Smooth muscle cell (in vitro differentiated cells): ENCODE measurements at regions not wholly inside any gene's neighbourhood (a gene's known extent, or its start where the extent isn't known, plus 50 kb on each side); places are given as distances from the start of the nearest gene placed in this dataset.

Experiments used
- DNase-seq: peaks from one replicate; lab custom pipeline; 2025; ENCODE audit not compliant: unreplicated experiment; lab: John Stamatoyannopoulos, UW
- H2AFZ ChIP-seq: fragments of 200-600 bp; sonication (generic); 2 replicates; pipeline ENCODE4 v1.6.0; 2016; ENCODE audit warnings: antibody characterized with exemption, low read depth, mild to moderate bottlenecking
- H3F3A ChIP-seq: fragments of 200-600 bp; sonication (generic); 2 replicates; pipeline ENCODE4 v1.6.0; 2017; ENCODE audit warnings: antibody characterized with exemption, low read depth
- H3K27ac ChIP-seq: fragments of 200-600 bp; sonication (generic); 2 replicates; pipeline ENCODE4 v1.5.1; 2016; ENCODE audit warnings: low read depth, mild to moderate bottlenecking
- H3K27me3 ChIP-seq: fragments of 200-600 bp; sonication (generic); 2 replicates; pipeline ENCODE4 v1.6.1; 2016; ENCODE audit warnings: low read depth, mild to moderate bottlenecking
- H3K36me3 ChIP-seq: fragments of 200-600 bp; sonication (generic); 2 replicates; pipeline ENCODE4 v1.5.1; 2016; ENCODE audit warnings: low read depth
- H3K4me1 ChIP-seq: fragments of 200-600 bp; sonication (generic); 2 replicates; pipeline ENCODE4 v1.5.1; 2016; ENCODE audit warnings: low read depth
- H3K4me2 ChIP-seq: fragments of 200-600 bp; sonication (generic); 2 replicates; pipeline ENCODE4 v1.6.0; 2016; ENCODE audit warnings: mild to moderate bottlenecking
- H3K4me3 ChIP-seq: fragments of 200-600 bp; sonication (generic); 2 replicates; pipeline ENCODE4 v1.5.1; 2016; ENCODE audit warnings: mild to moderate bottlenecking
- H3K79me2 ChIP-seq: fragments of 200-600 bp; sonication (generic); 2 replicates; pipeline ENCODE4 v1.6.0; 2016; ENCODE audit warnings: low read depth, mild to moderate bottlenecking
- H3K9ac ChIP-seq: fragments of 200-600 bp; sonication (generic); 2 replicates; pipeline ENCODE4 v1.6.0; 2016; ENCODE audit warnings: low read depth
- H3K9me3 ChIP-seq: fragments of 200-600 bp; sonication (generic); replicated peaks from 2 replicates; pipeline ENCODE4 v1.5.1; 2016; ENCODE audit warnings: low read depth
- H4K20me1 ChIP-seq: fragments of 200-600 bp; sonication (generic); 2 replicates; pipeline ENCODE4 v1.6.0; 2016; ENCODE audit warnings: low read depth
- WGBS: methylation state at CpG from one replicate; pipeline ENCODE4 v1.1.7; 2016; ENCODE audit warnings: low lambda C conversion rate; 5-methylcytosine and 5-hydroxymethylcytosine counted together
- TF ChIP-seq, protein P1 (sequence below): fragments of 200-600 bp; sonication (generic); IDR thresholded peaks from 2 replicates; pipeline ENCODE4 v1.5.1; 2017; ENCODE audit warnings: borderline replicate concordance, mild to moderate bottlenecking, antibody characterized with exemption; ENCODE audit not compliant: insufficient read depth, poor library complexity, severe bottlenecking

DNA sequence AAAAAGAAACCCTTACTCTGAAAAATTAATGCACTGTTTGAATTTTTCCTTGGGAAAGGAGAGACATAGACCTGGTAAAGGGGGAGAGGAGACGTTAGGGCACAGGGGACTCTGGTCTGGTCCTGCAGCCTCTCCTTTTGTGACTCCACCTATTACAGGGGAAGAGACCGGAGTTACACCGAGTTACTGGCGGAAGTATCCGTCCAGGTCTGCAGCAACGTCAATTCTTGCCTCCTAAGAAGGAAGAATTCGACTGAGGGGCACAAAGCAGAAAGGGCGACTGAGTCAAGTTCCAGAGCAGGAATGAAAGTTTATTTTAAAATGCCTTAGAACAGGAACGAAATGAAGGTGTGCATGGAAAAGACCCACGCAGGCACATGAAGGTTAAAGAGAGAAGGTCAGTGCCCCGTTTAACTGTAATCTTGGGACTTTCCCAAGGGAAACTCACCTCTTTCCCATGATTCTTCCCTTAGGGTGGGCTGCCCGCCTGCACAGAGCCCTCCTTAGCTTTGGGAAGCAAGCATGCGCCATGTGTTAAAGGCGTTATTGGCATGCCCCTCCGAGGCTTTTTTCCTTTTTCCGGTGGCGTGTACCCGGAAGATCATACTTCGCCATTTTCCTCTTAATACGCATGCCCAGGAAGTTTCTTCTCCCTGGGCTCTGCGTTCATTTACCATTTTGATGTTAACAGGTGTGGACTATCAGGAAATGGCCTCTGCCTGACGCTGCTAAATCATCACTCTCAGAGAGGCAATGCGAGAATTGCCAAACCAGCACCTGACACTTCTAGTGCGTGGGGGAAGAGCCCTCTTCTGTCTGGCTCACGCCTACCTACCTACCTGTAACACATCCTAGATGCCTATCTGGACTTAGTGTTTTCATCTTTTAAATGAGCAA is 409.6 kb upstream of the PAPPA start:
- Histone ChIP-seq H3K9me3 (no peaks in the 10 kb centered on the region), H4K20me1 (no peaks in the 10 kb centered on the region), H3K9ac (no peak overlapping the region), H2AFZ (no peak overlapping the region), H3K36me3 (no peaks in the 10 kb centered on the region), H3K27me3 (no peaks in the 10 kb centered on the region), H3F3A (no peaks in the 10 kb centered on the region), H3K4me1 (no peaks in the 10 kb centered on the region), H3K79me2 (no peaks in the 10 kb centered on the region), H3K27ac (no peak overlapping the region), H3K4me3 (no peak overlapping the region), H3K4me2 (no peak overlapping the region)
- TF ChIP-seq, protein P1, sequence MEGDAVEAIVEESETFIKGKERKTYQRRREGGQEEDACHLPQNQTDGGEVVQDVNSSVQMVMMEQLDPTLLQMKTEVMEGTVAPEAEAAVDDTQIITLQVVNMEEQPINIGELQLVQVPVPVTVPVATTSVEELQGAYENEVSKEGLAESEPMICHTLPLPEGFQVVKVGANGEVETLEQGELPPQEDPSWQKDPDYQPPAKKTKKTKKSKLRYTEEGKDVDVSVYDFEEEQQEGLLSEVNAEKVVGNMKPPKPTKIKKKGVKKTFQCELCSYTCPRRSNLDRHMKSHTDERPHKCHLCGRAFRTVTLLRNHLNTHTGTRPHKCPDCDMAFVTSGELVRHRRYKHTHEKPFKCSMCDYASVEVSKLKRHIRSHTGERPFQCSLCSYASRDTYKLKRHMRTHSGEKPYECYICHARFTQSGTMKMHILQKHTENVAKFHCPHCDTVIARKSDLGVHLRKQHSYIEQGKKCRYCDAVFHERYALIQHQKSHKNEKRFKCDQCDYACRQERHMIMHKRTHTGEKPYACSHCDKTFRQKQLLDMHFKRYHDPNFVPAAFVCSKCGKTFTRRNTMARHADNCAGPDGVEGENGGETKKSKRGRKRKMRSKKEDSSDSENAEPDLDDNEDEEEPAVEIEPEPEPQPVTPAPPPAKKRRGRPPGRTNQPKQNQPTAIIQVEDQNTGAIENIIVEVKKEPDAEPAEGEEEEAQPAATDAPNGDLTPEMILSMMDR = no peak
- WGBS = 94% methylated on average over 24 of the region's 25 CpGs
- DNase-seq = no peak

DNA sequence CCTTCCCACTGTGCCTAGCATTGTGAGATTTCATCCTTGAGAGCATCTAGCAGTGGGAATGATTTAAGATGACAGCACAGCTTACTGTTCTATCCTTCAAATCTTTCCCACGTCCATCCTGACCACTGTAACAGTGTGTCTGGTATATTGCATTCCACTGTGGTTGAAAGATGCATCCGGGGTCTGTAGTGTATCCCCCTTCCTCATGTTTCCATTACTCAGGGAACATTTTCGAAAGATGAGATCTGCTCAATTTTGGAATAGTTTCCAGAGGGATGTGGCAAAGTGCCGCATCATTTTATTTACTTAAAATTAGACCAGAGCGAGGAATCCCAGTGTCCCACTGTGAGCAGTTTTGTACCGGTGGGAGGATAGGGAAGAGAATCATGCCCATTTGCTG is 407.1 kb upstream of the PAPPA start:
- no peak overlapping the region for H3K4me3 ChIP-seq
- H3K27ac ChIP-seq = no peak overlapping the region
- H4K20me1 ChIP-seq = no peaks in the 10 kb centered on the region
- H3K27me3 ChIP-seq = no peaks in the 10 kb centered on the region
- H3K9ac ChIP-seq = no peak overlapping the region
- no peaks in the 10 kb centered on the region for H3K79me2 ChIP-seq
- no peak overlapping the region for H3K4me2 ChIP-seq
- TF ChIP-seq, protein P1 = no peak
- no peak for DNase-seq
- H3K36me3 ChIP-seq = no peaks in the 10 kb centered on the region
- WGBS = 58% methylated on average over 6 of the region's 6 CpGs
- H3K9me3 ChIP-seq = no peaks in the 10 kb centered on the region
- H2AFZ ChIP-seq = no peak overlapping the region
- no peaks in the 10 kb centered on the region for H3F3A ChIP-seq
- H3K4me1 ChIP-seq = no peaks in the 10 kb centered on the region

DNA sequence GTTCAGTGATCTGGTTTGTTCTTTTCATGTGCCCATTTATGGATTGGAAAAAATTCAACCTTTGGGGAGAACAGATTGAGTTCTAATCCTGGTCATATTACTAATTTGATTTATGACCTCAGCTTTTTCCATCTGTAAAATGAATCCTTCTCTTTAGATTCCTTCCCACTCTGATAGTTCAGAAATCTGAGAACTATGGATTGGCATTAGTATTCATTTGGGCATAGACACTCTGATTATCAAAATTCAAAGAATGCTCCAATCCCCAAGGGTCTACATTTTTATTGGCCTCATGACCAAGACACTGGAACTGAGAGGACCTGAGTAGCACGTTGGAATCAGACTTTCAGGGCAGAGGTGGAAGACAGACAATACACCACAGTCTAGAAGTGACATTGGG is 405.9 kb upstream of the PAPPA start:
- no peak for DNase-seq
- Histone ChIP-seq H4K20me1 (no peaks in the 10 kb centered on the region), H3K4me3 (no peak overlapping the region), H3K4me2 (no peak overlapping the region), H3K27me3 (no peaks in the 10 kb centered on the region), H3K9ac (no peak overlapping the region), H2AFZ (no peak overlapping the region), H3F3A (no peaks in the 10 kb centered on the region), H3K27ac (no peak overlapping the region), H3K9me3 (no peaks in the 10 kb centered on the region), H3K36me3 (no peaks in the 10 kb centered on the region), H3K79me2 (no peaks in the 10 kb centered on the region), H3K4me1 (no peaks in the 10 kb centered on the region)
- WGBS = 91% methylated on average over 1 of the region's 1 CpG
- TF ChIP-seq, protein P1 = no peak

DNA sequence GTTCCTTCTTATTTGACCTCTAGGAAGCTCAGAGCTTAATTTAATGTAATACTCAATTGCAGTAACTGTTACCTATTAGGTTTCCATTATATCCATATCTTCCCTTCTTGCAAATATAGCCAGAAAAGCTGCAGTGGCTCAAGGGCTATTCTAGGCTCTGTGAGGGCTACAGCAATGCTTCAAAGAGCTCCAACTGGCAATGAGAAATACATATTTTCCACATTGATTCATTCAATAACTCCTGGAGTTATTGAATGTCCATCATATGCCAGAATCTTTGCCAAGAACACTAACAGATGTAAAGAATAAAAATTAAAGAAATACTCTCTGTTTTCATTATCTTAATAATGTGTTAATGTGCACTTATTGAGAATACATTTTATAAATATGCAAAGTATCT is 396.9 kb upstream of the PAPPA start:
- Histone ChIP-seq H3K27ac (no peak overlapping the region), H3K36me3 (no peaks in the 10 kb centered on the region), H3K4me1 (peaks cover 8% of the 10 kb centered on the region), H3K4me3 (no peak overlapping the region), H2AFZ (no peak overlapping the region), H3K9ac (no peak overlapping the region), H3K27me3 (no peaks in the 10 kb centered on the region), H3K9me3 (no peaks in the 10 kb centered on the region), H4K20me1 (no peaks in the 10 kb centered on the region), H3K4me2 (no peak overlapping the region), H3K79me2 (no peaks in the 10 kb centered on the region), H3F3A (peaks cover 5% of the 10 kb centered on the region)
- DNase-seq = no peak
- TF ChIP-seq, protein P1 = no peak
